ENCODE measurements at regions not wholly inside any gene's neighbourhood (a gene's known extent, or its start where the extent isn't known, plus 50 kb on each side); places are given as distances from the start of the nearest gene placed in this dataset.

DNA sequence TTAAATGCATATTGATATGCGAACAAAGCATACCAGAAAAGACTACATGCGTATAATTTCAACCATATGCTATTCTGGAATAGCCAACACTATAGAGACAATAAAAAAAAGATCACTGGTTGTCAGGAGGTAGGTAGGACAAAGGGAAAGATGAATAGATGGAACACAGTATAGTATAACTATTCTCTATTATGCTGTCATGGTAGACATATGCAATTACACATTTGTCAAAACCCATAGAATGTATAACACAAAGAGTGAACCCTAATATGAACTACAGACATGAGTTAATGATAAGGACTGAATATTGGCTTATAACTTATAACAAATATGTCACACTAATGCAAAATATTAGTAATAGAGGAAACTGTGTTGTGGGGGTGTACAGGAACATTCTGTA lies 460.8 kb downstream of the TAF11L14 start:
- Histone ChIP-seq H2BK120ac (ENCODE audit: low read depth, low read length, poor library complexity, severe bottlenecking) (no peak overlapping the region), H3K4ac (ENCODE audit: low read depth, low read length) (no peak overlapping the region), H2AK5ac (ENCODE audit: insufficient read length, low read length) (no peak overlapping the region), H3K56ac (ENCODE audit: insufficient read length, low read depth, low read length) (no peak overlapping the region), H4K8ac (replicated peaks; ENCODE audit: insufficient read length, low read depth, low read length) (no peak overlapping the region), H3K79me2 (ENCODE audit: insufficient read depth, low read length) (no peaks in the 10 kb centered on the region), H3K14ac (ENCODE audit: insufficient read depth, low read length) (no peak overlapping the region), H2BK15ac (ENCODE audit: low read depth, low read length) (no peak overlapping the region), H3K23ac (ENCODE audit: insufficient read length, low read depth, low read length) (no peak overlapping the region), H3K18ac (ENCODE audit: insufficient read length, low read depth, low read length) (no peak overlapping the region), H4K91ac (ENCODE audit: insufficient read length, low read depth, low read length) (no peak overlapping the region), H3K27me3 (ENCODE audit: insufficient read depth, low read length) (no peaks in the 10 kb centered on the region), H2BK5ac (ENCODE audit: insufficient read length, low read length) (no peak overlapping the region), H3K9ac (ENCODE audit: extremely low read depth, insufficient read length, low read length) (no peak overlapping the region), H3K4me1 (ENCODE audit: insufficient read depth, low read length) (no peaks in the 10 kb centered on the region), H3K23me2 (ENCODE audit: insufficient read length, low read depth, low read length, poor library complexity, severe bottlenecking) (no peaks in the 10 kb centered on the region), H2BK12ac (ENCODE audit: insufficient read length, low read depth, low read length) (no peak overlapping the region), H3T11ph (ENCODE audit: low read length) (no peak overlapping the region), H2AFZ (ENCODE audit: low read length) (no peak overlapping the region), H4K20me1 (ENCODE audit: control insufficient read depth, insufficient read depth, insufficient read length) (no peaks in the 10 kb centered on the region), H4K5ac (ENCODE audit: insufficient read length, low read depth, low read length) (no peak overlapping the region), H2BK20ac (ENCODE audit: low read depth, low read length, poor library complexity, severe bottlenecking) (no peak overlapping the region), H3K9me3 (ENCODE audit: control insufficient read depth, low read depth, low read length) (no peaks in the 10 kb centered on the region), H3K27ac (ENCODE audit: insufficient read length, low read depth, low read length) (no peak overlapping the region), H3K79me1 (ENCODE audit: insufficient read depth, low read depth, low read length, poor library complexity, severe bottlenecking) (no peaks in the 10 kb centered on the region), H3K4me2 (ENCODE audit: insufficient read depth, insufficient read length, low read length) (no peak overlapping the region)
- TF ChIP-seq, protein P1, sequence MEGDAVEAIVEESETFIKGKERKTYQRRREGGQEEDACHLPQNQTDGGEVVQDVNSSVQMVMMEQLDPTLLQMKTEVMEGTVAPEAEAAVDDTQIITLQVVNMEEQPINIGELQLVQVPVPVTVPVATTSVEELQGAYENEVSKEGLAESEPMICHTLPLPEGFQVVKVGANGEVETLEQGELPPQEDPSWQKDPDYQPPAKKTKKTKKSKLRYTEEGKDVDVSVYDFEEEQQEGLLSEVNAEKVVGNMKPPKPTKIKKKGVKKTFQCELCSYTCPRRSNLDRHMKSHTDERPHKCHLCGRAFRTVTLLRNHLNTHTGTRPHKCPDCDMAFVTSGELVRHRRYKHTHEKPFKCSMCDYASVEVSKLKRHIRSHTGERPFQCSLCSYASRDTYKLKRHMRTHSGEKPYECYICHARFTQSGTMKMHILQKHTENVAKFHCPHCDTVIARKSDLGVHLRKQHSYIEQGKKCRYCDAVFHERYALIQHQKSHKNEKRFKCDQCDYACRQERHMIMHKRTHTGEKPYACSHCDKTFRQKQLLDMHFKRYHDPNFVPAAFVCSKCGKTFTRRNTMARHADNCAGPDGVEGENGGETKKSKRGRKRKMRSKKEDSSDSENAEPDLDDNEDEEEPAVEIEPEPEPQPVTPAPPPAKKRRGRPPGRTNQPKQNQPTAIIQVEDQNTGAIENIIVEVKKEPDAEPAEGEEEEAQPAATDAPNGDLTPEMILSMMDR (conservative IDR thresholded peaks at IDR 0.05) = no peak
- Mint-ChIP-seq H3K4me3 (no peak overlapping the region), H3K27me3 (ENCODE audit: low read depth) (no peaks in the 10 kb centered on the region), H3K4me1 (peaks cover 15 to 25% of the 10 kb centered on the region in 2 experiments), H3K27ac (no peak overlapping the region), H3K36me3 (ENCODE audit: insufficient read depth in 1 of 3, low read depth in 3 of 3) (no peaks in the 10 kb centered on the region), H3K9me3 (no peaks in the 10 kb centered on the region)
- DNase-seq = no peak
- WGBS (ENCODE audit: extremely low coverage, insufficient read length, low lambda C conversion rate) = no CpG with 5 or more reads among the region's 2 CpGs

Data from H9 (cell line).